ENCODE measurements at regions not wholly inside any gene's neighbourhood (a gene's known extent, or its start where the extent isn't known, plus 50 kb on each side); places are given as distances from the start of the nearest gene placed in this dataset.

DNA sequence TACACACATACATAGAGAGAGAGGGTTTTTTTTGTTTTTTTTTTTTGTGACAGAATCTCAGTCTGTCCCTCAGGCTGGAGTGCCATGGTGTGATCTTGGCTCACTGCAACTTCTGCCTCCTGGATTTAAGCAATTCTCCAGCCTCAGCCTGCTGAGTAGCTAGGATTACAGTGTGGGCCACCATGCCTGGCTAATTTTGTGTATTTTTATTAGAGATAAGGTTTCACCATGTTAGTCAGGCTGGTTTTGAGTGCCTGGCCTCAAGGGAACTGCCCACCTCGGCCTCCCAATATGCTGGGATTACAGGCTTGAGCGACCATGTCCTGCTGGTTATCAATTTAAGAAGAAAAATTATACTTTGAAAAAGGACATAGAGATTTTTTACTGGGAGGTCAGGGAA is 710.6 kb downstream of the SLC6A15 start:
- TF ChIP-seq, protein P1, sequence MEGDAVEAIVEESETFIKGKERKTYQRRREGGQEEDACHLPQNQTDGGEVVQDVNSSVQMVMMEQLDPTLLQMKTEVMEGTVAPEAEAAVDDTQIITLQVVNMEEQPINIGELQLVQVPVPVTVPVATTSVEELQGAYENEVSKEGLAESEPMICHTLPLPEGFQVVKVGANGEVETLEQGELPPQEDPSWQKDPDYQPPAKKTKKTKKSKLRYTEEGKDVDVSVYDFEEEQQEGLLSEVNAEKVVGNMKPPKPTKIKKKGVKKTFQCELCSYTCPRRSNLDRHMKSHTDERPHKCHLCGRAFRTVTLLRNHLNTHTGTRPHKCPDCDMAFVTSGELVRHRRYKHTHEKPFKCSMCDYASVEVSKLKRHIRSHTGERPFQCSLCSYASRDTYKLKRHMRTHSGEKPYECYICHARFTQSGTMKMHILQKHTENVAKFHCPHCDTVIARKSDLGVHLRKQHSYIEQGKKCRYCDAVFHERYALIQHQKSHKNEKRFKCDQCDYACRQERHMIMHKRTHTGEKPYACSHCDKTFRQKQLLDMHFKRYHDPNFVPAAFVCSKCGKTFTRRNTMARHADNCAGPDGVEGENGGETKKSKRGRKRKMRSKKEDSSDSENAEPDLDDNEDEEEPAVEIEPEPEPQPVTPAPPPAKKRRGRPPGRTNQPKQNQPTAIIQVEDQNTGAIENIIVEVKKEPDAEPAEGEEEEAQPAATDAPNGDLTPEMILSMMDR (IDR thresholded peaks at IDR 0.05) = no peak
- TF ChIP-seq EZH2phosphoT487 (IDR thresholded peaks at IDR 0.05) = no peak

All from neural progenitor cell (in vitro differentiated cells).